HFFc6 (cell line): ENCODE measurements at regions not wholly inside any gene's neighbourhood (a gene's known extent, or its start where the extent isn't known, plus 50 kb on each side); places are given as distances from the start of the nearest gene placed in this dataset.

Experiments used
- DNase-seq: peaks from one replicate; pipeline ENCODE4 v3.0.0-alpha.2; 2018
- H3K27ac Mint-ChIP-seq: 2 replicates; pipeline ENCODE4 v1.8.0; 2020; ENCODE audit warnings: mild to moderate bottlenecking, mixed read lengths
- H3K27me3 Mint-ChIP-seq: 2 replicates; pipeline ENCODE4 v1.8.0; 2021; ENCODE audit warnings: mild to moderate bottlenecking, moderate library complexity, mixed read lengths; ENCODE audit not compliant: insufficient read depth
- H3K36me3 Mint-ChIP-seq: 2 replicates; pipeline ENCODE4 v1.8.0; 2021; ENCODE audit warnings: low read depth, mixed read lengths
- H3K4me1 Mint-ChIP-seq: 2 replicates; pipeline ENCODE4 v1.8.0; 2020; ENCODE audit warnings: low read depth, mixed read lengths
- H3K4me3 Mint-ChIP-seq: 2 replicates; pipeline ENCODE4 v1.8.0; 2020; ENCODE audit warnings: mild to moderate bottlenecking, moderate library complexity, mixed read lengths
- H3K9me3 Mint-ChIP-seq: 2 replicates; pipeline ENCODE4 v1.8.0; 2020; ENCODE audit warnings: mild to moderate bottlenecking, mixed read lengths
- CTCF ChIP-seq: fragments of 200-600 bp; sonication (generic); IDR thresholded peaks from 2 replicates; pipeline ENCODE4 v1.5.0; 2021; ENCODE audit warnings: antibody characterized with exemption, mild to moderate bottlenecking

GRCh38 chr11:134679592-134679991, 267.6 kb upstream of the B3GAT1 start:
- Mint-ChIP-seq H3K9me3 (peaks cover 58% of the 10 kb centered on the region), H3K27me3 (peaks cover 1% of the 10 kb centered on the region; the same call in 1 of the 2 replicates), H3K27ac (no peak overlapping the region), H3K4me3 (no peak overlapping the region), H3K4me1 (no peaks in the 10 kb centered on the region), H3K36me3 (peaks cover 8% of the 10 kb centered on the region; the same call in 1 of the 2 replicates)
- DNase-seq = no peak
- no peak for TF ChIP-seq CTCF

DNA sequence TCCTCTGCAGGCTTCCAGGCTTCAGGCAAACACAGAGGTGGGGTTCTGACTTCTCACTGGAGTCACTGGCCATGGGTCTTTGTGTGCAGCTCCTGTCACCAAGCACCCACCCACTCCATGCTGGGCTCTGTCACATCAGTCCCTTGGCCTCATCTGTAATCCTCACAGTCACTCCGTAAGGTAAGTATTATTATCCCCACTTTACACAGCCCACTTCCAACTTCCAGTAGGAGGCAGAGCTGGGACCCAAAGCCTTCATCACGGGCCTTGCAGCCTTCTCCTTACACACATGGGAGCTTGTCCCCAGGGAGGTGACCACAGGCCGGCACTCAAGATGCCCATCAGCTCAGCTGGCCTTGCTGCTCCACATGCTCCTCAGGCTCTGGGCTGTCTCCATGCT, 266.7 kb upstream of the B3GAT1 start:
- Mint-ChIP-seq H3K27me3 (peaks cover 1% of the 10 kb centered on the region; the same call in 1 of the 2 replicates), H3K4me1 (no peaks in the 10 kb centered on the region), H3K36me3 (peaks cover 8% of the 10 kb centered on the region; the same call in 1 of the 2 replicates), H3K9me3 (peaks cover 55% of the 10 kb centered on the region), H3K27ac (no peak overlapping the region), H3K4me3 (no peak overlapping the region)
- TF ChIP-seq CTCF = no peak
- DNase-seq = no peak

DNA sequence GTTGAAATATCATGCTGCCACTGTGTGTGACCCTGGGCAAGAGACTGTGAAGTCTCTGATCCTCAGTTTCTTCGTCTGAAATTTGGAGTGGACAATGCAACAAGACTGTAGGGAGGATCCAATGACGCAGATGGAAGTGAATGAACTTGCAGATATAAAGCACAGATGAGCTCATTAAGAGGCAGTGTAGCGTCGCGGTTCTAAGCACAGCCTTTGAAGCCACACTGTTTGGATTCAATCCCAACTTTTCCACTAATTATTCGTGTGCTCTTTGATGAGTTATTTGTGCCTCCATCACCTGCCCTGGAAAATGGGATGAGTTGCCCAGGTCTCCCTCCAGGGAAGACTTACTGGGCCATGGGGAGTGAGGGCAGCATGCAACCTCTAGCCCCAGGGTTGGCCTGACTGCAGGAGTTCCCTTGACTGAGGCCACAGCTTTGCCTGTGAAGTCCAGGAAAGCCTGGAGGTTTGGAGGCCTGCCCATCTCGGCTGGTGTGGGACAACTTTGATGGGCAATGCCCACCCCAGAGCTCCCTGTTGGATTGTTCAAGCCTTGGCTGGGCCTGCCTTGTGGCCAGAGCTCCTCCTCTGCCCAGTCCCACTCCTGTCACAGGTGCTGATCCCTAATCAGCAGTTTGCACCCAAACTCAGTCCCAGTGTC, 266.0 kb upstream of the B3GAT1 start:
- Mint-ChIP-seq H3K4me3 (no peak overlapping the region), H3K36me3 (peaks cover 3% of the 10 kb centered on the region; the same call in 1 of the 2 replicates), H3K27me3 (peaks cover 1% of the 10 kb centered on the region; the same call in 1 of the 2 replicates), H3K4me1 (no peaks in the 10 kb centered on the region), H3K27ac (no peak overlapping the region), H3K9me3 (peaks cover 47% of the 10 kb centered on the region)
- no peak for DNase-seq
- no peak for TF ChIP-seq CTCF

DNA sequence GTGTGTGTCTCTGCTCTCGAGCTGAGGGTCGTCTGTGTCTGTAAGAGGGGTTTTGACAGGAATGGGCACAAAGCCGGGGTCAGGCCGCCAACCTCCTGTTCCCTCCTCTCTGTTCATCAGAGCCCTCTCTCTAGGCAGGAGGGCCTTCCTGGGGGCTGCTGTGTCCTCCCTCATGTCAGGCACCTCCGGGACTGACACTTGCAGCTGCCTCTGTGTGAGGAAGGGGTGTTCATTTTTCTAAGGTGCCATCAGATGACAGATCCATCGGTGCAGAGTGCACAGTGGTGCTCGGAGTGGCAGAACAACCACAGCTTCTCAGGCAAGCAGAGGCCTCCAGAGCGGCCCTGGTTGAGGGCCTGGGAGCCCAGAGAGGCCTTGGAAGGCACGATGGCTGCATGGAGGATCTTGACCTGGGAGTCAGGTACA, 265.4 kb upstream of the B3GAT1 start:
- peaks cover 1% of the 10 kb centered on the region; the same call in 1 of the 2 replicates for H3K27me3 Mint-ChIP-seq
- no peaks in the 10 kb centered on the region for H3K4me1 Mint-ChIP-seq
- no peak for TF ChIP-seq CTCF
- no peak overlapping the region for H3K4me3 Mint-ChIP-seq
- H3K36me3 Mint-ChIP-seq = no peaks in the 10 kb centered on the region
- peaks cover 42% of the 10 kb centered on the region for H3K9me3 Mint-ChIP-seq
- no peak for DNase-seq
- no peak overlapping the region for H3K27ac Mint-ChIP-seq

- DNase-seq = no peak
- Mint-ChIP-seq H3K27ac (no peak overlapping the region), H3K36me3 (no peaks in the 10 kb centered on the region), H3K4me1 (no peaks in the 10 kb centered on the region), H3K27me3 (peaks cover 1% of the 10 kb centered on the region; the same call in 1 of the 2 replicates), H3K9me3 (peaks cover 36% of the 10 kb centered on the region), H3K4me3 (no peak overlapping the region)
- TF ChIP-seq CTCF = no peak
Observed at GRCh38 chr11:134676516-134677287, 264.7 kb upstream of the B3GAT1 start.
